ENCODE measurements at regions not wholly inside any gene's neighbourhood (a gene's known extent, or its start where the extent isn't known, plus 50 kb on each side); places are given as distances from the start of the nearest gene placed in this dataset.
"Not testable (repeated sequence)": the region's sequence is repeated elsewhere in the genome, so short reads cannot be mapped to it uniquely, and the experiment has no call there.

DNA sequence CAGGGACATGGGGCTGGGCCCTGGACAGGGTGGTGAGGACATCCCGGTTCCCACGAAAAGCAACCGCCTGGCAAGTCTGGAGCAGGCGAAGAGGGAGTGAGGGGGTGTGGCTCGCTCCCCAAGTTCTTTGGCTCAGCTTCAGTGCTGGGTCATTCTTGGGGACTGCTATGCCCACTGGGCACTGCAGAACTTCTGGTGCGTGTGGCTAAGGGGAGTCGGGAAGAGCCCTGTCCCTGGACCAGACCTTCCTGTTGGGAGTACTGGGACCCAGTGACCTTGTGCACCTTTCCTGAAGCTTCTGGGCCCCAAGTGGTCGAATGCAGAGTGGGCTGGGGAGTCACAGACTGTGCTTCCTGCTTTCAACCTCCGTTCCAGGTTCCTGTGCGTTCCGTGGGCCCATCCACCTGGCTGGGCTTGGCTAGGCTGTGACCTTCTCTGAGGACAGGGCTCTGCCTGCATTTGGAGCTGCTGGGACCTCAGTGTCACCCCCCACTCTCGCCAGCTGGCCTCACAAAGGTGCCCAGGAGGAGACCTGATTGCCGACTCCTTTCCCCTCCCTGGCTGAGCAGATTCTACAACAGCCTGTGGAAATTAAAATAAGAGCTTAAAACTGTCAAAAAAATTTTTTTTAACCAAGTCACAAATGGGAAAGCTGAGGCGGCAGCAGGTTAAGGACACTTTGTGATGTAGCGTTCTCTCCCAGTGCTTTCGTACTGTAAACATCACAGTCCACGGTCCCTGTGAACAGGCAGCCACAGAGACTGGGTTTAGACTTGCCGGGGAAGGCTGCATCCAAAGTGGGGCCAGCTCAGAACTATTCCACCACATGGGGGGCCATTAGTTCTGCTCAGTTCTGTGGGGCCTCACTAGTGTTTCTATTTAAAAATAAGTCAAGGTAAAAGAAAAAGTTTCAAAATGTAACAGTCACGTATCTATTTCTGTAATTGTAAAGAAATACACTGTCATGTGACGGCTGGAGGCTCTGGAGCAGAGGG is 63.8 kb upstream of the WNT7B start:
- no peak for DNase-seq

DNA sequence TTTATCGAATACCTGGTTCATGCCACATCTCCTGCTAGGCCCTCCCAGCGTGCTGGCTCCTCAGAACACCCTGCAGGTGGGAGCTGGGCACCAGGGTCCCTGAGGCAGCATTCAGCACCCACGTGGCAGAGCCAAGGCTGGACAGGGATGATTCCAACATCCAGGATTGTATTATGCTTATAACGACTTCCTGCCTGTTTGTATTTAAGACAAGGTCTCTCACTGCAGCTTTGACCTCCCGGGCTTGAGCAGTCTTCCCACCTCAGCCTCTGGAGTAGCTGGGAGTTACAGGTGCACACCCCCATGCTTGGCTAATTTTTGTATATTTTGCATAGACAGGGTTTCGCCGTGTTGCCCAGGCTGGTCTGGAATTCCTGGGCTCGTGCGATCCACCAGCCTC is 64.7 kb upstream of the WNT7B start:
- DNase-seq: no peak

DNA sequence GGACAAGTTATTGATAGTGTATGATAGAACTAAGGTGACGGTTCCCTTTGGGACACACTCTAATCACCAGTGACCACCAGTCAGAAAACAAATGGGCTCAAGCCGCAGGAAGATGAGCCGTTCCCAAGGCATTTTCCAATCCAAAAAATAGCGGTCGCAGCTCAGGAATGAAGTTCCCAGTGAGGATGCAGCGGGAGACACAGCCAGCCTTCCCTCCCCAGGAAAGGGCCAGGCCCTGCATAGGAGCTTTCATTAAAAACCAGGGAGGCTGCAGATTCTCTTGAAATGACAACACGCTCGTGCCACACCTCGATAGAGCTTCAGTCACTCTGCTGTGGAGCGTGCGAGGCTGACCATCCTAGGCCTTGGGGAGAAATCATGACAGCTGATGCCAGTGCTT is 65.8 kb upstream of the WNT7B start:
- DNase-seq: no peak

DNA sequence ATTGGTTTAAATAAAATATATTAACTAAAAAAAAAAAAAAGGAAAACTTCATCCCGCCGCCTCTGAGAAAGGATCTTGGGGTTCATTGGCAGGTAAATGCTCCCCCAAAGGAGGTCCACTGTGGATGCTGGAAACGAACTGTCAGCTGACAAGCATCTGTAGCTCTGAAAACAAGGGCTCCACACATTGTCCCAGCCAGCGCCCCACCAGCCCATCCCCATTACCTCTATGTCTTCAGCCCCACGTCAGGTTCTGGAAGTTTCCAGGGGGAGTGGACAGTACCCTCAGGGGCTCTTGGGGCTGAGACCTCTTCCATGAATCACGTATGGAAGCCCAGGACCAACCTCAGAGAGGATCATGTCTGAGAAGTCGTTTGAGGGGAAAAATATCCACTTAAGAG is 66.4 kb upstream of the WNT7B start:
- no peak for DNase-seq

DNA sequence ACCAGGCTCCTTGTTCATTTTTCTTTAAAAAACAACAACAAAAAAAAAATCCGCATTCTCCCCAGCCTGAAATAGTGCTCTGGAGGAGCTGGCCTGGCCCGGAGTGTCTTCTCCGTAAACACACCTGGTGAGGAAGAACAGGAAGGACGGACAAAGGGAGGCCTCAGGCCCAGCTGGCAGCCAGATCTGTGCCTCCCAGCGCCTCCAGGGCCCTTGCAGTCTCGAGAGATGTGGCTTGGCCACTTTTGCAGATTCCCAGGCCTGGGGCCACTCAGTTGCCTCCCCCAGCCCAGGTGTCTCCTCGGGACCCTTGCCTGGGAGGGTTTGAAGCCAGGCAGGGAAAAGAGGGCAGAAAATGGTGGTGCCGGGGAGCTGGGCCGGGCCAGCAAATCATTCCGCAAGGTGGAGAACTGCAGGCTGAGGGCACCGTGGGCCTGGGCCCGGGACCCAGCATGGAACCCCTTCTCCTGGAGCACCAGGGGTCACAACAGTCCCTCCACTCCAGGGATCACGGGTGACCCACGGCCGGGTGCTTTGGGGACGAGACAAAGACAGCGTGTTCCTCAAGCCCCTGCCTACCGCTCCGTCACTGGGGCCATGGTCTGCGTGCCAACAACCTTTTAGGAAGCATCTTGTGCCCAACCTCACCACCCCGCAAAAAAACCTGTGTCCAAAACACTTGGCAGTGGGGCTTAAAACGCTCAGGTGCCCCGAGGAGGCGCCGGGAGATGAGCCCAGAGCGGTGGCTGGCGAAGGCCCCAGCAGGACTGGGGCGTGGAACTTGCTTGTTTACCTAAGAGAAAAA is 67.1 kb upstream of the WNT7B start:
- DNase-seq: no peak

DNA sequence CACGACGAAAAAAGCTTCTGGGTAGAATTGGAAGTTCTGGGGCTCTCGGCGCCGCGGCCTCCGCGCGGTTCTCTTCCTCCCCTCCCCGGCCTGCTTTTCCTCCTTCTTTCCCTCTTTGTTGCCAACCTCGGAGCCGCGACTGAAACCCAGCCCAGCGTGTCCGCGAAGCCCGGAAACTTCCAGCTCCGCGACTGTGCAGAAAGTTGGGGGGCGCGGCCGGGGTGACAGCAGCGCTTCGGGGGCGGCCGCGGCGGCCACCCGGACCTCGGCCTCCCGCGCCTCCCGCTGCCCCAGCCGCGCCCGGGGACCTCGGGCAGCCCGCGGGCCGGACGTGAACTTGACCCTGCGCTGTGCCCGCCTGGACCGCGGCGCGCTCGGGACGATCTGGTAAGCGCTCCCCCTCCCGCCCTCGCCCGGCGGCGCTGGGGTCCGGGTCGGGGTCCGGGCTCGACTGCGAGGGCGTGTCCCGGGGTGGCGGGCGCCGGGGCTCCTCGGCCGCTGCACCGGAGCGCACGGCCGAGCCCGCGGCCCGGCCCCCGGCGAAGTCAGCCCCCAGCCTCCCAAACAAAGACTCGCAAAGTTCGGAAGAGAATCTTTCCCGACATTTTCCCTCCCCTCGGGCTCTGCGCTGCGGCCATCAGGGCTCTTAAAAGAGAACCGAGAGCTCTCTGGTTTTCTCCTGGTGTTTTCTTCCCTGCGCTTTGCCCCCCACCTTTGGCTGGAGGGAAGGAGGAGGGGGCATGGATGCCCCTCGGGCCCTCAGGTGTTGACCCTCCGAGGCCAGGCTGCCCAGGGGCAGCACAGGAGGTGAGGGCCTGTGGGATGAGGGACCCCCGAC is 67.9 kb upstream of the WNT7B start:
- peak; percentile 26 to 32 for DNase-seq

DNA sequence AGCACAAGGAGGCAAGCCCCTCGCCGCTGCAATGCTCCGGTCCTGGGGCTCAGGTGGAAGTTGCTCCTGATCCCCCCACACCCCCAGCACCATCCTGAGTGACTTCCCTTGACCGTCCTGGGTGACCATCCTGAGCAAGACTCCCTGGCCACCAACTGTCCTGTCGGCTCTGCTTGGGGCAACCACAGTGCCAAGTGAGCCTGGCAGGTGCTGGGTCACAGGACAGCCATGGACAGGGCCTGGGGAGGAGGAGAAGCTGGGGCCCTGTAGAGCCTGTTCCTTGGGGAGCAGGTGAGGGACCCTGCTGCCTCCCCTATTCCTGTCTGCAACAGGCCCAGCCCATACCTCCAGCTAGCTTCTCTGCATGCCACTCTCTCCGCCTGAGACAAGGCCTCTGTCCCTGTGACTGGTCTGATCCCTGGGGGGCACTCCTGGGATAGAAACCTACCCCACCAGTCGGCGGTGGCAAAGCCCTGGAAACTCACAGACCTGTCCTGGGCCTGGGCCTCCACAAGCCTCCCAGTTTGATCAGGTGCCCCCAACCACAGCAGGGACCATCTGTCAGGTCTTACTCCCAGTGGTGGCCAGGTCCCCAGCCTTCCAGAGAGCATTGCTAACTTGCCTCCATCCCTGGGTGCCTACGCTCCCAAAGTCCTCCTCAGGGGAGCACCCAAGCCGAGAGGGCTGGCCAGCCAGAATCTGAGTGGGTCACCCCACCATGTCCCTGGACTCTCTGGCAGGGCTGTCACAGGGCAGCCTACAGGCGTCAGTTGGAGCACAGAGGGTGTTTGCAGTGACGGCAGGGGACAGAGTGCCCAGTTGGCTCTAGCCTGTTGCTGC is 68.7 kb upstream of the WNT7B start:
- no peak for DNase-seq

DNA sequence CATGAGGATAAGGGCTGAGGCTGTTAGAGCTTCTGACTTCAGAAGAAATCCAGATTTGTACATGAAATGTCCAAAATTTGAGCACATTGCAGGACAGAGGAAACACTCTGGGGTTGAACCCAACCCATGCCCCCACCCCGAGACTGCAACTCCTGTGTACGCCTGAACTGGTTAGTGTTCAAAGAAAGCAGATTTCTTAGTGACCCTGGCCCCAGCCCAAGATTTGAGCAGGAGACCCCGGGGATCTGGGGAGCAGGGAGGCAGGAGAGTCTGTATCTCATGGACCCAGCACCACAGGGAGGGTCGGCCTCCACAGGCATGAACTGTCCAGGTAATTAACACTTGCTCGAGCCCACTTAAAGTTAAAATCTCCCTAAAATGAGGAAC is 69.3 kb upstream of the WNT7B start:
- DNase-seq: no peak

DNA sequence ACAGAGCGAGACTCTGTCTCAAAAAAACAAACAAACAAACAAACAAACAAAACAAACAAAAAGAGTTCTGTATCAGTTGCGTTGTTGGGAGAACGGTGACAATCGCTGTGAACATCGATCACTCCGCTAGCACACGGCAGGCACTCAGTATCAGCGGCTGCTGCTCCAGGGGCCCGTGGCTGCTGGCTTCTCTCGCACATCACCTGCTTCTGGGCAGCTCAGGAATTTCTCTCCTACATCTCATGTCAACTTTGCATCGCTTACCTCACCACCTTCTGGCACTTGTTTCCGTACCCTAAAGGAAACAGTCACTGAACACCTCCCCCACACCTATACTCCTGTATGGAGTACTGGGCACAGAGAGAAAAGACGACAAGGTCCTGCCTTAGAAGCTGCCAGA is 70.3 kb upstream of the WNT7B start:
- no peak for DNase-seq

DNA sequence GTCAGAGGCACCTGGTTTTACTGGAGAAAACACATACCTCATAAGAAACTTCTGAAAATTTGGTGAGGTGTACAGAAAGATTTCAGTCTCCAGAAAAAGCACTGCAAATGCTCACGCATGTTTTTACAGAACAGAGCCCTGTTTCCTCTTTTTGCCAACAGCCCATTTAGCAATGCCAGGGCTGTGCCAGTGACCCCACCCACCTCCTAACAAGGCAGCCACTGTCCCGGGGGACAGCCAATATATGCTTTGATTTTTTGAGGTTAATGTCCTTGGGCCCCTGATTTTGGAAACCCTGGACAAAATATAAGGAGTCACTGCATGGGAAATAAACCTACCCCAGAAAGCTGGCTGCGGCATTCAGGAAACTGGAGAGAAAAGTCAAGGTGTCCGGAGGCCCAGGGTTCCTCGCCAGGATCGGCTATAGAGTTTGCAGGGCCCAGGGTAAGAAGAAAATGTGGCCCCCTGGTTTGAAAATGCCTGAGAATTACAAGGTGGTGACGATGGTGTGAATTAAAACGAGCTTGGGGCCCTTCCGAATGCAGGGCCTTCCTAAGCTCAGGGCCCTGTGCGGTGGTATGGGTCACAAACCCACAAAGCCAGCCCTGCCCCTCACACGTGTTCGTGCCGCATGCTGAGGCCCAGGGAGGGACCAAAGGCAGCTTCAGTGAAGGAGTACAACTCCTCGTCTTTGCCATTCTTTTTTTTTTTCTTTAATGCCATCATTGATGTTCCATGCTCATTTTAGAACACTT is 71.1 kb upstream of the WNT7B start:
- no peak for DNase-seq

DNA sequence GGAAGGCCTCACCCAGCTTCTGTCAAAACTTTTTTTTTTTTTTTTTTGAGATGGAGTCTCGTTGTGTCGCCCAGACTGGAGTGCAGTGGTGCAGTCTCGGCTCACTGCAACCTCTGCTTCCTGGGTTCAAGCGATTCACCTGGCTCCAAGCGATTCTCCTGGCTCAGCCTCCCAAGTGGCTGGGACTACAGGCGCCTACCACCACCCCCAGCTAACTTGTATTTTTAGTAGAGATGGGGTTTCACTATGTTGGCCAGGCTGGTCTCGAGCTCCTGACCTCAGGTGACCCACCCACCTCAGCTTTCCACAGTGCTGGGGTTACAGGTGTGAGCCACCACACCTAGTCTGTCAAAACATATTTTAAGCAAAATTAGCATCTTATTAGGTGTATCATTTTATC is 71.7 kb upstream of the WNT7B start:
- not testable (repeated sequence) for DNase-seq

DNA sequence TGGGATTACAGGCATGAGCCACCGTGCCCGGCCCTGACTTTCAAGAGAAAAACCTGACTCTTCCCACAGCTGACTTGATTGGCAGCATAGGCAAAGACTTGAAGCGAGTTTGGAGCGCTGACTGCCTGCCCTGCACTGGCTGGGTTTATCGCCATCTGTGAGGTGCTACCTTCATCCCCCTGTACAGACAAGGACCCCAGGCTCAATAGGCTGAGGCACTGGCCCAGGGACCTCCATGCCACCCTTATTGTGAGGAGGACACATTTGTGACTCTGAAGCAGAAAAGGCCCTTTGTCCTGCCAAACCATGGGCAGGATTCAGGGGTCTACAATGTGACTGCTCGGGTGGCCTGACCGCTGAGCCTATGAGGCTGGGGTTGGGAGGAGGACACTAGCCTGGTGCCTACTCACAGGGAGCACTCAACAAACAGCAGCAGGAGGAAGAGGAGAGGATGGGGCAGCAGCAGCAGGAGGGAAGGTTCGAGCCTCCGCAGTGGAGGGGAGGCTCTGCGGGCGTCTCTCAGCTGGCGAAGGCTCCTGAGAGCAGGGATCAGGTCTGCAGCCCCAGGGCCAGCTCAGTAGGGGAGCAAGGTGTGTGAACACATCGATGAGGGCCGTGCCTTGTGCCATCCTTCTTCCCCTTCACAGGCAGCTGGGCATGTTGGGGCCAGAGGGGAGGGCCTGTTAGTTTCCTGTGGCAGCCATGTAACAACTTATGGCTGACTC is 72.9 kb upstream of the WNT7B start:
- DNase-seq: no peak

DNA sequence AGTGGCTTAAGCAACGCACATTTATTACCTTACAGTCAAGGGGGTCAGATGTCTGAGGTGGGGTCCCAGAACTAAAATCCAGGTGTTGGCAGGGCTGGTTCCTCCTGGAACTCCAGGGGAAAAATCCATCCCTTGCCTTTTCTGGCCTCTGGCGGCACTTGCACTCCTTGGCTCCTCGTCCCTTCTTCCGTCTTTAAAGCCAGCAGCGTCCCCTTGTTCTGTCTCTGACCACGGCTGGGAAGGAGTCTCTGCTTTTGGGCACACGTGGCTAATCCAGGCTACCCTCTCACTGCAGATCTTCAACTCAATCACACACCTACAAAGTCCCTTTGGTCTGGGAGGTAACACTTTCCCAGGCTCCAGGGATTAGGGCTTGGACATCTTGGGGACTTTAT is 73.5 kb upstream of the WNT7B start:
- no peak for DNase-seq

DNA sequence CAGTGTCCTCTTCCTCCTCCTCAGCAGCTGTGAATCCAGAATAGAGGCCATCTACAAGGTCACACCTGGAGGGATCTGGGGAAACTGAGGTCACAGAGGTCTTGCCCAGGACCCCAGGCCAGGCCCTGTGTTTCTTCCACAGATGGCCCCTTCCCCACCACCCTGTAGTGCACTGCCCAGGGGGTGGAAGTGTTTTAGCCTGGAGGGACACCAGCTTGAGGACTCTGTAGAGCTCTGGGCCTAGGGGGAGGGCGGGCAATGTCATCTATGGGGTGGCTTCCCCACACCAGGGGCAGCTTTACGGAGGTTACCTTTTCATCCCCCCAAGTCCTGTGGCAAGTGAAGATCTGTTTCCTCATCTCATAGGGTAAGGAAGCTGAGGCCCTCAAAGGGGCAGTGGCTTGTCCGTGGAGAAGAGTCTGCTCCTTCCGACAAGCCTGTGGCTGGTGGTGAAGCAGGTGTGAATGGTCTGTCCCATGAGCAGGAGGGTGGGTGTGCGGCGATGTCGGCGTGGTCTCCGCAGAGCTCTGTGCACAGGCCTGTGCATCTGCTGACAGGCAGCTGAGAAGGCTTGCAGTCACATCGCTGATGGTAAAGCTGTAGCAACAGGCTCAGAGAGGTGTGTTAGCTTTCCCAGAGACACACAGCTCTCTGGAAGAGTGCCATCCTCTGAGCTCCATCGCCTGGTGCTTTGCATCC is 74.1 kb upstream of the WNT7B start:
- no peak for DNase-seq

DNA sequence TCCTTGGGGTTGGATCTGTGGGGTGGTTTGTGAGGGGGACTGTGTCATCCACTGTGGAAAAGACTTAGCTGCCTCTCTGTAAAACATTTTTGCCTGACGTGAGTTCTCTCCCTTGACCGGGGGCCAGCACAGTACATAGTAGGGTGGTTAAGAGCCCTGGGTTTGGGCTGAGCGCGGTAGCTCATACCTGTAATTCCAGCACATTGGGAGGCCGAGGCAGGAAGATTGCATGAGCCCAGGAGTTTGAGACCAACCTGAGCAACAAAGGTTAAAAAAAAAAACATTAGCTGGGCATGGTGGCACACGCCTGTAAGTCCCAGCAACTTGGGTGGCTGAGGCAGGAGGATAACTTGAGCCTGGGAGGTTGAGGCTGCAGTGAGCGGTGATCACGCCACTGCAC is 74.7 kb upstream of the WNT7B start:
- DNase-seq: no peak

DNA sequence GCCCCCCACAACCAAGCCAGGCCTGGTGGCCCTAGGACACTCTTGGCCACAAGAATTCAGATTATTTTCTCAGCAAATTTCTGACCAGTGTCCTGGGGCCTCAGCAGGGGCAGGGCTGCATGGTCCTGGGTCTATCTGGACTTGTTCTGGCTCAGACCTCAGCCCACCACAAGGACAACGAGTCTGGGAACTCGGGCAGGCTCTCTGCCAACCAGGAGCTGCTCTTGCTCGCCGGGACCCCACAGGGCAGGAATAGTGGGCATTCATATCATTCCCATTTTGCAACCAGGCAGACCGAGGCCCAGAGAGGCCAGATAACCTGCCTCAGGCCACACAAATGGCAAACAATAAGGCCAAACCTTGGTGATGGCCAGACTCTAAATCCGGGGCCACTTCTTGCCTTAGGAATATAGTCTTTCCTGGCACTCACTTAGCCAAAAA is 75.4 kb upstream of the WNT7B start:
- no peak for DNase-seq

DNA sequence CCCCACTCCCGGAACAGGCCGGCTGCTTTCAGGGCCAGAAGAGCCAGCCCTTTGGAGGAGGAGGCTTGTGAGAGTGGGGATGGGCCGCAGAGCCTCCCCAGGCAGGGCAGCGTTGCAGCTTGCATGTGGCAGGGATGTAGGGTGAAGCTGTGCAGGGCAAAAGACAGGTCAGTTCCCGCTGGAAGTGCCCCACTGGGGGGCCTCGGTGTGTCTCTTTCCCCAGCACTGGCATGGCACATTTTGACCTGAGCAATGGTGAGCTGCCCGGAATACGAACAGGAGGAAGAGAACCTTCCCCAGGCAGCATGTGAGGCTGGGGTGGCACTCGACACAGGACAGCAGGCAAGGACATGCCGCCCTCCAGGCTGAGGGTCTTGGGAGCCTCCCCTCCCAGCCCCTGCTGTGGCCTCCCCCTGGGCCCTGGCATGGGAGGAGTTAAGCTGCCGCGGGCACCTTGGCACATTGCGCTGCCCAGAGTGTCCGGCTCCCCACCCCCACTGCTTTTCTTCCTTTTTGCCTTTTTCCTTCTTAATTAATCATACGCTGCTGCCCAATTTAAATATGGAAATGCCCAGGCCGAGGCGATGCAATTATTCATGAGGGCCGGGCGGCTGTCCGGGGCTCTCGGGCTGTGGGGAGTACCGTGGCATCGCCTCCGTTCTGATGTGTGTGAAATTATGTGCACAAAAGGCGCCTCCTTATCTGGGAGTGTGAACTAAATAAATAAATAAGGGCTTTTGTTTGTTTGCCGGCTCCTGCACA is 76.0 kb upstream of the WNT7B start:
- peak in 1 of 2 donors; percentile 25 for DNase-seq

DNA sequence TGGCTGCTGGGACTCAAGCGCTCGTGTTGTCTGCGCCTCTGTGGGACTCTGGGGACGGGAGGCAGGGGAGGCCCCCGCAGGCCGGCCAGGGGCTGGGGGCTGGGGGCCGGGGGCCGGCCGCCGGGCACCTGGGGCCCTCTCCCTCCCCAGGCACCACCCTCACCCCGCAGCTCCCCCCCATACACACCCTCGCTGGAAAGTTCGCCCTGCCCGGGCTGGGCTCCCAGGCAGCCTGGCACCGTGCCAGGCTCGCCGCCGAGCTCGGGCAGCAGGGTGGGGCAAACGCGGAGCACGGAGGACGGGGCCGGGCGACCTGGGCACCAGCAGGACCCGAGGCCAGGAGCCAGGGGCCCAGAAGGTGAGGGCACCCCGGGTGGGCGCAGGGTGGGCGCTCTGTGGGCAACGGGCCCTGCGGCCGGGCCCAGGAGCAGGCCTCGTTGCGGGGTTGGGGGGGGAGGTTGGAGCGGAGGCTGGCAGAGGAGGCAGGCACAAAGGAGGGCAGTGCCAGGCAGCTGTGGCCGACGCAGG is 76.7 kb upstream of the WNT7B start:
- peak; percentile 35 to 49 for DNase-seq
